HG03460 (cell line): ENCODE measurements at regions not wholly inside any gene's neighbourhood (a gene's known extent, or its start where the extent isn't known, plus 50 kb on each side); places are given as distances from the start of the nearest gene placed in this dataset.
"Not testable (repeated sequence)": the region's sequence is repeated elsewhere in the genome, so short reads cannot be mapped to it uniquely, and the experiment has no call there.

Experiments
- ATAC-seq: cut with Tn5 transposase; IDR thresholded peaks from one replicate; pipeline ENCODE4 v1.9.1; 2021; ENCODE audit not compliant: unreplicated experiment

- no peak for ATAC-seq
Observed at GRCh38 chr20:53891306-53891894, 179.0 kb downstream of the BCAS1 start.

GRCh38 chr20:53890443-53891305 lies 179.7 kb downstream of the BCAS1 start:
- no peak for ATAC-seq

- no peak for ATAC-seq
Observed at GRCh38 chr20:53889411-53890148, 180.8 kb downstream of the BCAS1 start.

- ATAC-seq = no peak
Observed at GRCh38 chr20:53888951-53889350, 181.4 kb downstream of the BCAS1 start.

- ATAC-seq = no peak
Observed at GRCh38 chr20:53888510-53888909, 181.9 kb downstream of the BCAS1 start.

- no peak for ATAC-seq
Observed at GRCh38 chr20:53887973-53888372, 182.4 kb downstream of the BCAS1 start.

GRCh38 chr20:53884859-53885541 lies 185.4 kb downstream of the BCAS1 start:
- ATAC-seq = no peak

- ATAC-seq = no peak
Observed at GRCh38 chr20:53883098-53883911, 187.1 kb downstream of the BCAS1 start.

GRCh38 chr20:53882438-53882986 lies 187.9 kb downstream of the BCAS1 start:
- not testable (repeated sequence) for ATAC-seq

GRCh38 chr20:53881362-53881761 lies 189.0 kb downstream of the BCAS1 start:
- no peak for ATAC-seq

GRCh38 chr20:53880108-53880641 lies 190.2 kb downstream of the BCAS1 start:
- ATAC-seq = no peak

- ATAC-seq = no peak
Observed at GRCh38 chr20:53879048-53879684, 191.2 kb downstream of the BCAS1 start.

GRCh38 chr20:53878262-53879047 lies 191.9 kb downstream of the BCAS1 start:
- no peak for ATAC-seq

GRCh38 chr20:53876956-53877355 lies 193.4 kb downstream of the BCAS1 start:
- ATAC-seq = no peak

- ATAC-seq = no peak
Observed at GRCh38 chr20:53876470-53876869, 193.9 kb downstream of the BCAS1 start.

- ATAC-seq = no peak
Observed at GRCh38 chr20:53875452-53875851, 194.9 kb downstream of the BCAS1 start.

- ATAC-seq = no peak
Observed at GRCh38 chr20:53874706-53875105, 195.7 kb downstream of the BCAS1 start.

- ATAC-seq = no peak
Observed at GRCh38 chr20:53874104-53874503, 196.3 kb downstream of the BCAS1 start.

- ATAC-seq = no peak
Observed at GRCh38 chr20:53873230-53873604, 197.2 kb downstream of the BCAS1 start.
